A673 (cell line): ENCODE measurements at regions not wholly inside any gene's neighbourhood (a gene's known extent, or its start where the extent isn't known, plus 50 kb on each side); places are given as distances from the start of the nearest gene placed in this dataset.

Source experiments
- CTCF ChIP-seq: fragments of 300-800, 200-600 bp; sonication (generic); conservative IDR thresholded peaks from 2 replicates; pipeline ENCODE4 v1.5.1; 2017; ENCODE audit warnings: low read depth, mild to moderate bottlenecking, antibody characterized with exemption, low read length, moderate library complexity, mixed read lengths
- EZH2 ChIP-seq: fragments of 200-600 bp; sonication (generic); IDR thresholded peaks from 2 replicates; pipeline ENCODE4 v1.6.1; 2017; ENCODE audit warnings: borderline replicate concordance, low read depth, mild to moderate bottlenecking, mixed read lengths, antibody characterized with exemption, low read length; ENCODE audit not compliant: poor library complexity, severe bottlenecking

- TF ChIP-seq CTCF (no peak), EZH2 (no peak)
Measured at GRCh38 chr2:94763318-94763717, 107.9 kb upstream of the TEKT4 start.
